HL-60 (cell line): ENCODE measurements at regions not wholly inside any gene's neighbourhood (a gene's known extent, or its start where the extent isn't known, plus 50 kb on each side); places are given as distances from the start of the nearest gene placed in this dataset.

Experiments used
- DNase-seq, 2 experiments: peaks; one replicate each; pipeline ENCODE4 v3.0.0-alpha.2; 2010 to 2020; ENCODE audit warnings: low read depth in 1 of 2, low spot score in 1 of 2
- H3K27ac ChIP-seq: fragments of 250-450 bp; sonication (Bioruptor Pico); replicated peaks from 2 replicates; pipeline ENCODE4 v1.5.1; 2020; ENCODE audit warnings: mild to moderate bottlenecking, moderate library complexity
- H3K27me3 ChIP-seq: fragments of 250-450 bp; sonication (Bioruptor Pico); 2 replicates; pipeline ENCODE4 v1.5.1; 2021; ENCODE audit warnings: mild to moderate bottlenecking, moderate library complexity; ENCODE audit not compliant: insufficient read depth, poor library complexity, severe bottlenecking
- H3K4me3 ChIP-seq: replicated peaks from 2 replicates; pipeline ENCODE4 v1.5.1; 2011; ENCODE audit warnings: mild to moderate bottlenecking, control low read depth, low read length; ENCODE audit not compliant: insufficient read depth
- CTCF ChIP-seq: IDR thresholded peaks from one replicate; pipeline ENCODE4 v1.5.1; 2011; ENCODE audit warnings: low read length, control low read depth, inconsistent platforms; ENCODE audit not compliant: insufficient read depth
- GABPA ChIP-seq: IDR thresholded peaks from 2 replicates; pipeline ENCODE4 v1.6.1; 2012; ENCODE audit warnings: low read depth
- POLR2AphosphoS5 ChIP-seq: IDR thresholded peaks from 2 replicates; pipeline ENCODE4 v1.6.1; 2012; ENCODE audit warnings: low read depth
- REST ChIP-seq: IDR thresholded peaks from 2 replicates; pipeline ENCODE4 v1.6.1; 2012; ENCODE audit warnings: low read depth; ENCODE audit not compliant: insufficient replicate concordance
- SPI1 ChIP-seq: IDR thresholded peaks from 2 replicates; pipeline ENCODE4 v1.6.1; 2012; ENCODE audit warnings: low read depth, mild to moderate bottlenecking, borderline replicate concordance

GRCh38 chr2:185142677-185143076 lies 544.3 kb downstream of the ZNF804A start:
- DNase-seq: no peak
- Histone ChIP-seq H3K4me3 (no peak overlapping the region), H3K27me3 (no peaks in the 10 kb centered on the region), H3K27ac (no peak overlapping the region)
- no peak for TF ChIP-seq GABPA
- TF ChIP-seq POLR2AphosphoS5: no peak
- no peak for TF ChIP-seq REST
- no peak for TF ChIP-seq SPI1
- no peak for TF ChIP-seq CTCF

- no peak for TF ChIP-seq SPI1
- TF ChIP-seq REST: no peak
- TF ChIP-seq POLR2AphosphoS5: no peak
- no peak for TF ChIP-seq GABPA
- TF ChIP-seq CTCF: no peak
- no peak overlapping the region for H3K4me3 ChIP-seq
- no peak overlapping the region for H3K27ac ChIP-seq
- no peak for DNase-seq
- no peaks in the 10 kb centered on the region for H3K27me3 ChIP-seq
Measured at GRCh38 chr2:185144159-185144919, 546.0 kb downstream of the ZNF804A start.

- H3K27me3 ChIP-seq: no peaks in the 10 kb centered on the region
- H3K27ac ChIP-seq: no peak overlapping the region
- no peak for TF ChIP-seq CTCF
- TF ChIP-seq POLR2AphosphoS5: no peak
- no peak for TF ChIP-seq GABPA
- TF ChIP-seq SPI1: no peak
- no peak for TF ChIP-seq REST
- no peak overlapping the region for H3K4me3 ChIP-seq
- no peak for DNase-seq
Measured at GRCh38 chr2:185145316-185146121, 547.2 kb downstream of the ZNF804A start.
